GM12891 (cell line): ENCODE measurements at regions not wholly inside any gene's neighbourhood (a gene's known extent, or its start where the extent isn't known, plus 50 kb on each side); places are given as distances from the start of the nearest gene placed in this dataset.

Experiments
- PAX5 ChIP-seq: IDR thresholded peaks from 2 replicates; pipeline ENCODE4 v1.6.1; 2011; ENCODE audit warnings: low read length, moderate library complexity, mild to moderate bottlenecking; ENCODE audit not compliant: insufficient read depth, severe bottlenecking
- POLR2A ChIP-seq: IDR thresholded peaks from 2 replicates; pipeline ENCODE4 v1.6.1; 2011; ENCODE audit warnings: low read depth, low read length, control low read depth
- POLR2AphosphoS5 ChIP-seq: IDR thresholded peaks from 2 replicates; pipeline ENCODE4 v1.6.1; 2011; ENCODE audit warnings: low read depth, low read length, control low read depth
- POU2F2 ChIP-seq: IDR thresholded peaks from 2 replicates; pipeline ENCODE4 v1.6.1; 2011; ENCODE audit warnings: low read depth, mild to moderate bottlenecking, control low read depth, low read length, moderate library complexity
- SPI1 ChIP-seq: IDR thresholded peaks from 2 replicates; pipeline ENCODE4 v1.6.1; 2011; ENCODE audit warnings: low read depth, low read length, control low read depth
- TAF1 ChIP-seq: IDR thresholded peaks from 2 replicates; pipeline ENCODE4 v1.6.1; 2011; ENCODE audit warnings: low read depth, low read length, control low read depth

- TF ChIP-seq PAX5, result no peak
- no peak for TF ChIP-seq POLR2A
- TF ChIP-seq POLR2AphosphoS5, result no peak
- TF ChIP-seq TAF1, result no peak
- no peak for TF ChIP-seq POU2F2
- TF ChIP-seq SPI1, result no peak
Measured at GRCh38 chr7:19971956-19972355, 198.5 kb upstream of the TMEM196 start.
